Hepatocyte (in vitro differentiated cells): ENCODE measurements at regions not wholly inside any gene's neighbourhood (a gene's known extent, or its start where the extent isn't known, plus 50 kb on each side); places are given as distances from the start of the nearest gene placed in this dataset.

ENCODE experiments used
- DNase-seq: peaks from one replicate; pipeline ENCODE4 v3.0.0-alpha.2; 2016; ENCODE audit warnings: low spot score
- H2AFZ ChIP-seq: fragments of 200-600 bp; sonication (generic); 2 replicates; pipeline ENCODE4 v1.6.0; 2016; ENCODE audit warnings: antibody characterized with exemption, mild to moderate bottlenecking
- H3K27ac ChIP-seq: fragments of 200-600 bp; sonication (generic); 2 replicates; pipeline ENCODE4 v1.5.1; 2016; ENCODE audit warnings: mild to moderate bottlenecking
- H3K27me3 ChIP-seq: fragments of 200-600 bp; sonication (generic); 2 replicates; pipeline ENCODE4 v1.6.1; 2016
- H3K36me3 ChIP-seq: fragments of 200-600 bp; sonication (generic); replicated peaks from 2 replicates; pipeline ENCODE4 v1.5.1; 2016; ENCODE audit warnings: low read depth; ENCODE audit not compliant: insufficient read depth
- H3K4me1 ChIP-seq: fragments of 200-600 bp; sonication (generic); 2 replicates; pipeline ENCODE4 v1.5.1; 2016; ENCODE audit warnings: mild to moderate bottlenecking, moderate library complexity; ENCODE audit not compliant: insufficient read depth
- H3K4me2 ChIP-seq: fragments of 200-600 bp; sonication (generic); 2 replicates; pipeline ENCODE4 v1.6.0; 2016
- H3K4me3 ChIP-seq: fragments of 200-600 bp; sonication (generic); 2 replicates; pipeline ENCODE4 v1.5.1; 2016; ENCODE audit warnings: mild to moderate bottlenecking
- H3K79me2 ChIP-seq: fragments of 200-600 bp; sonication (generic); 2 replicates; pipeline ENCODE4 v1.6.0; 2017; ENCODE audit warnings: mild to moderate bottlenecking
- H3K9me2 ChIP-seq: fragments of 200-600 bp; sonication (generic); replicated peaks from 2 replicates; pipeline ENCODE4 v1.6.0; 2017; ENCODE audit warnings: mild to moderate bottlenecking; ENCODE audit not compliant: insufficient read depth
- H3K9me3 ChIP-seq: fragments of 200-600 bp; sonication (generic); 2 replicates; pipeline ENCODE4 v1.5.1; 2016; ENCODE audit warnings: low read depth, mild to moderate bottlenecking
- H4K20me1 ChIP-seq: fragments of 200-600 bp; sonication (generic); 2 replicates; pipeline ENCODE4 v1.6.0; 2016; ENCODE audit warnings: mild to moderate bottlenecking; ENCODE audit not compliant: insufficient read depth, poor library complexity, severe bottlenecking
- CTCF ChIP-seq: fragments of 200-600 bp; sonication (generic); IDR thresholded peaks from 2 replicates; pipeline ENCODE4 v1.5.1; 2016; ENCODE audit warnings: antibody characterized with exemption, mild to moderate bottlenecking; ENCODE audit not compliant: poor library complexity
- EZH2 ChIP-seq: fragments of 200-600 bp; sonication (generic); IDR thresholded peaks from 2 replicates; pipeline ENCODE4 v1.6.1; 2016; ENCODE audit warnings: antibody characterized with exemption, mild to moderate bottlenecking, borderline replicate concordance
- EZH2phosphoT487 ChIP-seq: fragments of 200-600 bp; sonication (generic); IDR thresholded peaks from one replicate; pipeline ENCODE4 v1.6.1; 2018; ENCODE audit warnings: antibody characterized with exemption, mild to moderate bottlenecking, low read depth, moderate library complexity; ENCODE audit not compliant: unreplicated experiment, severe bottlenecking
- WGBS: methylation state at CpG from one replicate; pipeline ENCODE4 v1.1.6; 2016; ENCODE audit warnings: low lambda C conversion rate; ENCODE audit errors: missing lambda C conversion rate; 5-methylcytosine and 5-hydroxymethylcytosine counted together

GRCh38 chr2:147051248-147051647 is 793.6 kb upstream of the ACVR2A start:
- H3K9me2 ChIP-seq, result no peaks in the 10 kb centered on the region
- H3K36me3 ChIP-seq, result no peaks in the 10 kb centered on the region
- H3K4me1 ChIP-seq, result no peaks in the 10 kb centered on the region
- H3K79me2 ChIP-seq, result no peaks in the 10 kb centered on the region
- no peaks in the 10 kb centered on the region for H4K20me1 ChIP-seq
- H3K4me2 ChIP-seq, result no peak overlapping the region
- H3K27me3 ChIP-seq, result no peaks in the 10 kb centered on the region
- no peak overlapping the region for H2AFZ ChIP-seq
- no peak for DNase-seq
- no peaks in the 10 kb centered on the region for H3K9me3 ChIP-seq
- no peak for TF ChIP-seq EZH2
- TF ChIP-seq CTCF, result no peak
- TF ChIP-seq EZH2phosphoT487, result no peak
- peak overlapping the region; percentile 15 for H3K27ac ChIP-seq
- no peak overlapping the region for H3K4me3 ChIP-seq

DNA sequence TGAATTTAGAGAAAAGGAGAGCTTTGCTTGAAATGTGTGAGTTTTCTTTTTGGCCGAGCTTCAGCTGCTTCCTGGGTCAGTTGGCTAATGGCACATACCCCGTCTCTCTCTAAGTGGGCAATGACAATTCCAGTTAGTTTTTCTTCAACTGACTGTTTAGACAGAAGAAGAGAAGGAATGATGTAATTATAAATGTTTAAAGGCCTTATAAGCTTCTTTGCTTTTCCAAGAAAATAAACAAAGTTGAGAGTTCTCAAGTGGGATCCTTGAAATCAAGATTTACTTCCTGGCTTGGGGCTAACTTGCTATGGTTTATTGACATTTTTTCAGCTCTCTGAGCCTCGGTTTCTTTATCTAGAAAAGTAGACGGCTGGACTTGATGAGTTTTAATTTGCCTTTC is 794.9 kb upstream of the ACVR2A start:
- Histone ChIP-seq H3K4me2 (no peak overlapping the region), H3K9me3 (no peaks in the 10 kb centered on the region), H3K36me3 (no peaks in the 10 kb centered on the region), H3K27me3 (no peaks in the 10 kb centered on the region), H3K79me2 (no peaks in the 10 kb centered on the region), H3K4me1 (no peaks in the 10 kb centered on the region), H2AFZ (peak overlapping the region; percentile 15), H3K4me3 (no peak overlapping the region), H4K20me1 (no peaks in the 10 kb centered on the region), H3K27ac (no peak overlapping the region), H3K9me2 (no peaks in the 10 kb centered on the region)
- TF ChIP-seq EZH2phosphoT487 (no peak), CTCF (no peak), EZH2 (no peak)
- no peak for DNase-seq
- WGBS, result 32% methylated on average over 4 of the region's 4 CpGs

- no peaks in the 10 kb centered on the region for H3K36me3 ChIP-seq
- no peak overlapping the region for H2AFZ ChIP-seq
- H3K4me1 ChIP-seq, result no peaks in the 10 kb centered on the region
- no peaks in the 10 kb centered on the region for H3K9me3 ChIP-seq
- H3K4me3 ChIP-seq, result no peak overlapping the region
- no peak overlapping the region for H3K27ac ChIP-seq
- no peaks in the 10 kb centered on the region for H3K27me3 ChIP-seq
- H3K79me2 ChIP-seq, result no peaks in the 10 kb centered on the region
- DNase-seq, result no peak
- H4K20me1 ChIP-seq, result no peaks in the 10 kb centered on the region
- H3K4me2 ChIP-seq, result no peak overlapping the region
- WGBS, result 63% methylated on average over 4 of the region's 4 CpGs
- H3K9me2 ChIP-seq, result no peaks in the 10 kb centered on the region
- TF ChIP-seq EZH2 (no peak), EZH2phosphoT487 (no peak), CTCF (no peak)
Observed at GRCh38 chr2:147046473-147046872, 798.4 kb upstream of the ACVR2A start.

DNA sequence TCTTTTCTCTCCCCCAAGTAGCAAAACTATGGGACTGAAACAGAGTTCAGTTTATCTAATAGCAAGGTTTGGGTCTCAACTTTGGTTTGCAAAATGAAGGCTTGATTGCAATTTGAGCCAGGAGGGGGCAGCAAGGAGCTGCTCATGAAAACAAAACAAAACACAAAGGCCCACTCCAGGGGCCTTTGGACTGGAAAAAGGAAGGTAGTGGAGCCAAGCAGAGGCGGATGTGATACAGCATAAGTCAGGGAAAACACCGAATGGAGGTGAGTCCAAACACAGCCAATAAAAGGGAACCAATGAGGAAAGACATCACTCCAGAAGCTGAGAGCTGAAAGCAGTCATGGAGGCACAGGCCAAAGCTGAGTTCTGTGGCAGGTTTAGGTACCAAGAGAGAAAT is 799.7 kb upstream of the ACVR2A start:
- H3K36me3 ChIP-seq, result no peaks in the 10 kb centered on the region
- no peaks in the 10 kb centered on the region for H3K9me2 ChIP-seq
- no peaks in the 10 kb centered on the region for H3K9me3 ChIP-seq
- H3K27ac ChIP-seq, result peak overlapping the region; percentile 24
- no peak overlapping the region for H3K4me2 ChIP-seq
- peak; percentile 63 for DNase-seq
- no peaks in the 10 kb centered on the region for H4K20me1 ChIP-seq
- 46% methylated on average over 2 of the region's 2 CpGs for WGBS
- H2AFZ ChIP-seq, result no peak overlapping the region
- H3K4me1 ChIP-seq, result no peaks in the 10 kb centered on the region
- no peak overlapping the region for H3K4me3 ChIP-seq
- H3K27me3 ChIP-seq, result no peaks in the 10 kb centered on the region
- H3K79me2 ChIP-seq, result no peaks in the 10 kb centered on the region
- TF ChIP-seq EZH2 (no peak), CTCF (peak; percentile 63)
